Amniotic epithelial cell (primary cell): ENCODE measurements at regions not wholly inside any gene's neighbourhood (a gene's known extent, or its start where the extent isn't known, plus 50 kb on each side); places are given as distances from the start of the nearest gene placed in this dataset.
"Not testable (repeated sequence)": the region's sequence is repeated elsewhere in the genome, so short reads cannot be mapped to it uniquely, and the experiment has no call there.

Source experiments
- DNase-seq: peaks from one replicate; pipeline ENCODE4 v3.0.0-alpha.2; 2010; ENCODE audit warnings: low read depth

GRCh38 chr15:24733659-24734058 lies 58.1 kb downstream of the NPAP1 start:
- no peak for DNase-seq

- no peak for DNase-seq
These were observed 58.8 kb downstream of the NPAP1 start for GRCh38 chr15:24734396-24734795.

- no peak for DNase-seq
These were observed 69.7 kb downstream of the NPAP1 start for GRCh38 chr15:24745290-24745689.

- no peak for DNase-seq
These were observed 70.5 kb downstream of the NPAP1 start for GRCh38 chr15:24746094-24746493.

GRCh38 chr15:24747376-24747775 lies 71.8 kb downstream of the NPAP1 start:
- no peak for DNase-seq

- no peak for DNase-seq
These were observed 73.4 kb downstream of the NPAP1 start for GRCh38 chr15:24748812-24749439.

- DNase-seq, result no peak
These were observed 76.8 kb downstream of the NPAP1 start for GRCh38 chr15:24752354-24752753.

GRCh38 chr15:24756101-24756500 lies 80.5 kb downstream of the NPAP1 start:
- DNase-seq, result no peak

GRCh38 chr15:24760066-24760465 lies 84.5 kb downstream of the NPAP1 start:
- DNase-seq, result no peak

- DNase-seq, result peak; percentile 9
These were observed 86.2 kb downstream of the NPAP1 start for GRCh38 chr15:24761704-24762302.

- no peak for DNase-seq
These were observed 88.3 kb downstream of the NPAP1 start for GRCh38 chr15:24763891-24764290.

- no peak for DNase-seq
These were observed 89.0 kb downstream of the NPAP1 start for GRCh38 chr15:24764375-24765171.

- DNase-seq, result no peak
These were observed 91.0 kb downstream of the NPAP1 start for GRCh38 chr15:24766511-24767133.

- DNase-seq, result no peak
These were observed 96.7 kb downstream of the NPAP1 start for GRCh38 chr15:24772266-24772665.

- DNase-seq, result peak; percentile 82
These were observed 97.3 kb downstream of the NPAP1 start for GRCh38 chr15:24772686-24773373.

- no peak for DNase-seq
These were observed 101.7 kb downstream of the NPAP1 start for GRCh38 chr15:24777307-24777706.

GRCh38 chr15:24784506-24784905 lies 108.9 kb downstream of the NPAP1 start:
- DNase-seq, result no peak

- no peak for DNase-seq
These were observed 110.8 kb downstream of the NPAP1 start for GRCh38 chr15:24786347-24786746.

GRCh38 chr15:24802624-24803023 lies 127.0 kb downstream of the NPAP1 start:
- not testable (repeated sequence) for DNase-seq

GRCh38 chr15:24819680-24820079 lies 135.1 kb upstream of the SNRPN start:
- DNase-seq, result no peak

GRCh38 chr15:24823473-24823872 lies 131.3 kb upstream of the SNRPN start:
- DNase-seq, result no peak

GRCh38 chr15:24832282-24832681 lies 122.5 kb upstream of the SNRPN start:
- no peak for DNase-seq
